Epithelial cell of prostate (primary cell): ENCODE measurements at regions not wholly inside any gene's neighbourhood (a gene's known extent, or its start where the extent isn't known, plus 50 kb on each side); places are given as distances from the start of the nearest gene placed in this dataset.
"Not testable (repeated sequence)": the region's sequence is repeated elsewhere in the genome, so short reads cannot be mapped to it uniquely, and the experiment has no call there.

Experiments used
- DNase-seq: peaks from one replicate; pipeline ENCODE4 v3.0.0-alpha.2; 2011; ENCODE audit warnings: low read depth, low spot score
- H3K27ac ChIP-seq: fragments of 450-650 bp; 2 replicates; pipeline ENCODE4 v1.5.1; 2017; ENCODE audit warnings: mild to moderate bottlenecking

- DNase-seq = no peak
These were observed 454.4 kb upstream of the RPS6KA3 start for GRCh38 chrX:20720954-20721626.

DNA sequence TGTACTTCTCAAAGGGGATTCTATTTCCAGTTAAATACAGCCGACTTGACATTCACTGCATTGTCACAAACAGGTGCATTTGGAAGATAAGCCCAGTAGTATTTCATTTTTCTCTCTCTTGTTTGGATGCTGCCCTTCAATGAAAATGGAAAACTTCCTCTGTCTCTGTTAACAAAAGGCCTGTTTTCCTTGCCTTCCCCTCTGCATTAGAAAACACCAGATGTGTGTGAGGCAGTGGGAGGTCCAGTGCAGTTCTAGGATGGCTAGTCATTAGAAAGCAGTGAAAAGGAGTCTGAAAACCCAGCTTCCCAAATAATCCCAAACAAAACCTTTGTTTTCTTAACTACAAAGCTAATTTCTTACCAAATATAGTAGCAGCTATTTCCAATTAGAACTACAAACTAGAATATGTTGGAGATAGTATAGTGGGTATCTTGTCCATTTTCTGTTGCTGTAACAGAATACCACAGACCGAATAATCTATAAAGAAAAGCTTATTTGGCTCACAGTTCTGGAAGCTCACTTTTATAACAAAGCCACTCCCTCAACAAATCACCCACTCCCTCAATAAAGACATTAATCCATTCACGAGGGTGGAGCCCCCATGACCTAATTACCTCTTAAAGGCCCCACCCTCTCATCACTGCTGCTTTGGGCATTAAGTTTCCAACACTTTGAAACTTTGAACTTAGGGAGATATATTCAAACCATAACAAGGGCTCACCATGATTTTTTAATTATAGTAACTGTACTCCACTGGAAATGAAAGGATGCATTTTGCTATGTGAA is 452.1 kb upstream of the RPS6KA3 start:
- DNase-seq = no peak
- H3K27ac ChIP-seq = no peak overlapping the region

More at GRCh38 chrX:20720954-20721626, 454.4 kb upstream of the RPS6KA3 start:
- H3K27ac ChIP-seq = no peak overlapping the region

GRCh38 chrX:20715176-20715575 is 448.5 kb upstream of the RPS6KA3 start:
- no peak overlapping the region for H3K27ac ChIP-seq
- no peak for DNase-seq

- no peak overlapping the region for H3K27ac ChIP-seq
- no peak for DNase-seq
These were observed 446.1 kb upstream of the RPS6KA3 start for GRCh38 chrX:20712811-20713210.

- no peak for DNase-seq
- no peak overlapping the region for H3K27ac ChIP-seq
These were observed 444.7 kb upstream of the RPS6KA3 start for GRCh38 chrX:20711366-20711765.

DNA sequence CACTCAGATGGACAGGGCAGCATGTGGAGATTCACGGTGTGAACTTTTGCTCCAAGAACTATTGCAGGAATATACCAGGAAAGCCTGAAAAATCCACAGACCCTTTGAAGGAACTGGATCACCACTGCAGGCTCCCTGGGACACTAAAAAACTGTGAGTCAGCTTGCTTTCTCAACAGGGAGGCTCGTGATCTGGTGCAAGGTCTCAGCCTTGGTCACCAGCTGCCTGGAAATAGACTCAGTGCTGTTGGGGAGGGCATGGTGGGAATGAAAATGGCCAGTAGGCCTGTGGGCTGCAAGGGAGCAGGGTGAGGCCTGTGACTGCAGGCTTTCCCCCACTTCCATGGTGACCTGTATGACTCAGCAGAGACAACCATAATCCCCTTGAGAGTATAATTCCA is 426.4 kb upstream of the RPS6KA3 start:
- no peak for DNase-seq

GRCh38 chrX:20686256-20686655 is 419.5 kb upstream of the RPS6KA3 start:
- no peak for DNase-seq
- no peak overlapping the region for H3K27ac ChIP-seq

More for the DNA sequence above, 426.4 kb upstream of the RPS6KA3 start:
- no peak overlapping the region for H3K27ac ChIP-seq

GRCh38 chrX:20685652-20686051 is 418.9 kb upstream of the RPS6KA3 start:
- DNase-seq = no peak

DNA sequence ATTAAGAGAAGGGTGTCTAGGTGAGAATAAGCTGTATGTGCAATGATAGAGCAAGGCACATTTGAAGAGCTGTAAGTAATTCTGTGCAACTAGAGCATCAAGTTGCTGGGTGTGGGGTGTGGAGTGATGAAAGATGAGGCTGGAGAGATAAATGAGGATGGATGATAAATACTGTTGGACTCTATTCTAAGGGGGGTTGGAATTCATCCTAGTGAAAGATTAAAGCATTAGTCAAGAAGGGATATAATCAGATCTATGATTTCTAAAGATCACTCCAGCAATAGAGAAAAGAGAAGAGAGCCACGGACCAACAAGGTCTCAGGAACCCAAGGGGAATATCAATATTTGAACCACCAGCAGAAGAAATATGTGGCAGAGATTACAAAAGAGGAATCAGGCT is 415.0 kb upstream of the RPS6KA3 start:
- no peak overlapping the region for H3K27ac ChIP-seq
- no peak for DNase-seq

More at GRCh38 chrX:20685652-20686051, 418.9 kb upstream of the RPS6KA3 start:
- no peak overlapping the region for H3K27ac ChIP-seq

GRCh38 chrX:20680998-20681397 is 414.3 kb upstream of the RPS6KA3 start:
- no peak for DNase-seq

DNA sequence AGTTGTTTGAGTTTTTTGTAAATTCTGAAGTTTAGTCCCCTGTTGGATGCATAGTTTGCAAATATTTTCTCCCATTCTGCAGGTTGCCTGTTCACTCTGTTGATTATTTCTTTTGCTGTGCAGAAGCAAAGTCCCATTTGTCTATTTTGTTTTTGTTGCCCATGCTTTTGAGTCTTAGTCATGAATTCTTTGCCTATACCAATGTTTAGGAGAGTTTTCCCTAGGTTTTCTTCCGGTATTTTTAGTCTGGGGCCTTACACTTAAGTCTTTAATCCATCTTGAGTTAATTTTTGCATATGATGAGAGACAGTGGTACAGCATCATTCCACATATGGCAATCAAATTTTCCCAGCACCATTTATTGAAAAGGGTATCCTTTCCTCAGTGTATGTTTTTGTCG is 405.8 kb upstream of the RPS6KA3 start:
- H3K27ac ChIP-seq = no peak overlapping the region
- no peak for DNase-seq

More at GRCh38 chrX:20680998-20681397, 414.3 kb upstream of the RPS6KA3 start:
- H3K27ac ChIP-seq = no peak overlapping the region

- not testable (repeated sequence) for DNase-seq, H3K27ac ChIP-seq
These were observed 405.0 kb upstream of the RPS6KA3 start for GRCh38 chrX:20671746-20672145.

DNA sequence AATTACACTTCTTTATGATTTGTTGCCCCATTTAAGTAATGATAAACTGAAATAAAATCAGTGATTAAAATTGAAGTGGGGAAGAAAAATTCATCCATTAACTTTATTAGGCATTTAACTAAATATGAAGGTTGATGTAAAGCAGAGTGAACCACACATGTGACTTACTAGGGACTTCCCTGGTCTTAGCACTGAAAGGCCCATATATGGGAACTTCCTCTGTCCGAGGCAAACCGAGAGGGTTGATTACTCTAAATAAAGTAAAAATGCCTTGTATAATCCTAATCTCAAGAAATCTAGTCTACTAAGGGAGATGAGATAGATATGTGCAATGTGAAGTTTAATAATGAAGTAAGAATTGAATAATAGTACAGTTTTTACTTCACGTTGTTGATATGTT is 403.9 kb upstream of the RPS6KA3 start:
- DNase-seq = no peak
- H3K27ac ChIP-seq = no peak overlapping the region

- no peak overlapping the region for H3K27ac ChIP-seq
- no peak for DNase-seq
These were observed 401.8 kb upstream of the RPS6KA3 start for GRCh38 chrX:20668550-20668949.

GRCh38 chrX:20666331-20666730 is 399.6 kb upstream of the RPS6KA3 start:
- no peak overlapping the region for H3K27ac ChIP-seq
- DNase-seq = no peak

- no peak for DNase-seq
- no peak overlapping the region for H3K27ac ChIP-seq
These were observed 398.8 kb upstream of the RPS6KA3 start for GRCh38 chrX:20665481-20665880.

DNA sequence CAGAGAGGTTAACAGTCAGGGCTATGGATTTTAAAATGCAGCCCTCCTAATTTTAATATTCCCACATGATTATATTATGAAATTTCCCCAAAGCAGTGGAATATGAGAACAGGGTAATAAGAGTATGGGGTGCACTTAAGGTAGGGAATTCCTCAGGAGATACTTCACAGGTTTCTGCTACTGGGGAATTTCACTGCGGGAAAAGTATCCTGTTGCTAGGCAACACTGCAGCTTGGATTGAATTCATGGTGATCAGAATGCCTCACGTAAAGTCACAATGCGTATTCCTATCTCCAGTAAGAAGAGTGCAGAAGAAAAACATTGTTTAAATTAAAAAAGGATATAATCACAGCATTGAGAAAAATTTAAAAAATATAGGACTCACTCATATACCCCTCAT is 398.1 kb upstream of the RPS6KA3 start:
- H3K27ac ChIP-seq = no peak overlapping the region
- no peak for DNase-seq

DNA sequence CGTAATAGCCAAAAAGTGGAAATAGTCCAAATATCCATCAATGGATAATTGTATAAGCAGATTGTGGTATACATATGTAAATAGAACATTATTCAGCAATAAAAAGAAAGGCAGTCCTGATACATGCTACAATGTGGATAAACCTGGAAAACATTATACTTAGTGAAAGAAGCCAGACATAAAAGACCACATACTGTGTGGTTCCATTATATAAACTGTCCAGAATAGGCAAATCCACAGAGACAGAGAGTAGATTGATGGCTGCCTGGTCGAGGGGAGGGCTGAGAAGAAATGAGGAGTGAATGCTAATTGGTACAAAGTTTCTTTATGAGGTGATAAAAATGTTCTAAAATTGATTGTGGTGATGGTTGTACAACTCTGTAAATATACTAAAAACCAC is 397.4 kb upstream of the RPS6KA3 start:
- DNase-seq = no peak
- H3K27ac ChIP-seq = no peak overlapping the region

DNA sequence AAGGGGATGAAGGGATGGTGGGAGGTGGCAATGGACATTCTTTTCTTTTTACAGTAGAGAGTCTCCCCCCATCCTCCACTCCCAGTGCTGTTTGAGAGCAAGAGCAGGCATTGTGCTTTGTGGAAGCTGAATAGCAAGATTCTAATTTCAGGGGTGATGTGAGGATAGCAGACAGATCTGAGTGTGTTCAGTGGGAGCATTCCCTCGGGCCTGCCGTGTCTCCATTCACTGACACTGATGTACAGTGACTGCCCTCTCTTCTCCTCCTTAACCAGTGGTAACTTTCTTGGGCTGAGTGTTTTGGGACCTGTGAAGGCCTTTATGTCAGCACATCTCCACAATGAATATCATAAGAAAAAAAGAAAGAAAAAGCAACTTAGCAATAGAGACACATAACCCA is 396.6 kb upstream of the RPS6KA3 start:
- no peak for DNase-seq
- no peak overlapping the region for H3K27ac ChIP-seq

- H3K27ac ChIP-seq = no peak overlapping the region
- no peak for DNase-seq
These were observed 390.0 kb upstream of the RPS6KA3 start for GRCh38 chrX:20656721-20657120.

- H3K27ac ChIP-seq = no peak overlapping the region
- no peak for DNase-seq
These were observed 387.9 kb upstream of the RPS6KA3 start for GRCh38 chrX:20654596-20655106.
